ENCODE measurements at regions not wholly inside any gene's neighbourhood (a gene's known extent, or its start where the extent isn't known, plus 50 kb on each side); places are given as distances from the start of the nearest gene placed in this dataset.

- TF ChIP-seq, protein P1, sequence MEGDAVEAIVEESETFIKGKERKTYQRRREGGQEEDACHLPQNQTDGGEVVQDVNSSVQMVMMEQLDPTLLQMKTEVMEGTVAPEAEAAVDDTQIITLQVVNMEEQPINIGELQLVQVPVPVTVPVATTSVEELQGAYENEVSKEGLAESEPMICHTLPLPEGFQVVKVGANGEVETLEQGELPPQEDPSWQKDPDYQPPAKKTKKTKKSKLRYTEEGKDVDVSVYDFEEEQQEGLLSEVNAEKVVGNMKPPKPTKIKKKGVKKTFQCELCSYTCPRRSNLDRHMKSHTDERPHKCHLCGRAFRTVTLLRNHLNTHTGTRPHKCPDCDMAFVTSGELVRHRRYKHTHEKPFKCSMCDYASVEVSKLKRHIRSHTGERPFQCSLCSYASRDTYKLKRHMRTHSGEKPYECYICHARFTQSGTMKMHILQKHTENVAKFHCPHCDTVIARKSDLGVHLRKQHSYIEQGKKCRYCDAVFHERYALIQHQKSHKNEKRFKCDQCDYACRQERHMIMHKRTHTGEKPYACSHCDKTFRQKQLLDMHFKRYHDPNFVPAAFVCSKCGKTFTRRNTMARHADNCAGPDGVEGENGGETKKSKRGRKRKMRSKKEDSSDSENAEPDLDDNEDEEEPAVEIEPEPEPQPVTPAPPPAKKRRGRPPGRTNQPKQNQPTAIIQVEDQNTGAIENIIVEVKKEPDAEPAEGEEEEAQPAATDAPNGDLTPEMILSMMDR (conservative IDR thresholded peaks at IDR 0.05; ENCODE audit: low read depth in 2 of 2), result no peak
- TF ChIP-seq ZNF331 (CRISPR knock-in tag; IDR thresholded peaks at IDR 0.05; ENCODE audit: low read depth) (no peak), EZH2phosphoT487 (IDR thresholded peaks at IDR 0.05; ENCODE audit: unreplicated experiment) (no peak), CREB1 (CRISPR knock-in tag; IDR thresholded peaks at IDR 0.05; ENCODE audit: low read depth) (no peak), EZH2 (IDR thresholded peaks at IDR 0.05; ENCODE audit: low read depth, unreplicated experiment) (no peak), POLR2AphosphoS5 (IDR thresholded peaks at IDR 0.05; ENCODE audit: low read depth) (no peak), STAT1 (IDR thresholded peaks at IDR 0.05; ENCODE audit: unreplicated experiment) (no peak), JUNB (IDR thresholded peaks at IDR 0.05; ENCODE audit: unreplicated experiment) (no peak), ZNF114 (CRISPR knock-in tag; IDR thresholded peaks at IDR 0.05) (no peak), NANOG (IDR thresholded peaks at IDR 0.05; ENCODE audit: borderline replicate concordance) (no peak), ETS1 (IDR thresholded peaks at IDR 0.05) (no peak)
- TF ChIP-seq, protein P2, sequence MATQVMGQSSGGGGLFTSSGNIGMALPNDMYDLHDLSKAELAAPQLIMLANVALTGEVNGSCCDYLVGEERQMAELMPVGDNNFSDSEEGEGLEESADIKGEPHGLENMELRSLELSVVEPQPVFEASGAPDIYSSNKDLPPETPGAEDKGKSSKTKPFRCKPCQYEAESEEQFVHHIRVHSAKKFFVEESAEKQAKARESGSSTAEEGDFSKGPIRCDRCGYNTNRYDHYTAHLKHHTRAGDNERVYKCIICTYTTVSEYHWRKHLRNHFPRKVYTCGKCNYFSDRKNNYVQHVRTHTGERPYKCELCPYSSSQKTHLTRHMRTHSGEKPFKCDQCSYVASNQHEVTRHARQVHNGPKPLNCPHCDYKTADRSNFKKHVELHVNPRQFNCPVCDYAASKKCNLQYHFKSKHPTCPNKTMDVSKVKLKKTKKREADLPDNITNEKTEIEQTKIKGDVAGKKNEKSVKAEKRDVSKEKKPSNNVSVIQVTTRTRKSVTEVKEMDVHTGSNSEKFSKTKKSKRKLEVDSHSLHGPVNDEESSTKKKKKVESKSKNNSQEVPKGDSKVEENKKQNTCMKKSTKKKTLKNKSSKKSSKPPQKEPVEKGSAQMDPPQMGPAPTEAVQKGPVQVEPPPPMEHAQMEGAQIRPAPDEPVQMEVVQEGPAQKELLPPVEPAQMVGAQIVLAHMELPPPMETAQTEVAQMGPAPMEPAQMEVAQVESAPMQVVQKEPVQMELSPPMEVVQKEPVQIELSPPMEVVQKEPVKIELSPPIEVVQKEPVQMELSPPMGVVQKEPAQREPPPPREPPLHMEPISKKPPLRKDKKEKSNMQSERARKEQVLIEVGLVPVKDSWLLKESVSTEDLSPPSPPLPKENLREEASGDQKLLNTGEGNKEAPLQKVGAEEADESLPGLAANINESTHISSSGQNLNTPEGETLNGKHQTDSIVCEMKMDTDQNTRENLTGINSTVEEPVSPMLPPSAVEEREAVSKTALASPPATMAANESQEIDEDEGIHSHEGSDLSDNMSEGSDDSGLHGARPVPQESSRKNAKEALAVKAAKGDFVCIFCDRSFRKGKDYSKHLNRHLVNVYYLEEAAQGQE (IDR thresholded peaks at IDR 0.05; ENCODE audit: unreplicated experiment), result no peak
- TF ChIP-seq, protein P3, sequence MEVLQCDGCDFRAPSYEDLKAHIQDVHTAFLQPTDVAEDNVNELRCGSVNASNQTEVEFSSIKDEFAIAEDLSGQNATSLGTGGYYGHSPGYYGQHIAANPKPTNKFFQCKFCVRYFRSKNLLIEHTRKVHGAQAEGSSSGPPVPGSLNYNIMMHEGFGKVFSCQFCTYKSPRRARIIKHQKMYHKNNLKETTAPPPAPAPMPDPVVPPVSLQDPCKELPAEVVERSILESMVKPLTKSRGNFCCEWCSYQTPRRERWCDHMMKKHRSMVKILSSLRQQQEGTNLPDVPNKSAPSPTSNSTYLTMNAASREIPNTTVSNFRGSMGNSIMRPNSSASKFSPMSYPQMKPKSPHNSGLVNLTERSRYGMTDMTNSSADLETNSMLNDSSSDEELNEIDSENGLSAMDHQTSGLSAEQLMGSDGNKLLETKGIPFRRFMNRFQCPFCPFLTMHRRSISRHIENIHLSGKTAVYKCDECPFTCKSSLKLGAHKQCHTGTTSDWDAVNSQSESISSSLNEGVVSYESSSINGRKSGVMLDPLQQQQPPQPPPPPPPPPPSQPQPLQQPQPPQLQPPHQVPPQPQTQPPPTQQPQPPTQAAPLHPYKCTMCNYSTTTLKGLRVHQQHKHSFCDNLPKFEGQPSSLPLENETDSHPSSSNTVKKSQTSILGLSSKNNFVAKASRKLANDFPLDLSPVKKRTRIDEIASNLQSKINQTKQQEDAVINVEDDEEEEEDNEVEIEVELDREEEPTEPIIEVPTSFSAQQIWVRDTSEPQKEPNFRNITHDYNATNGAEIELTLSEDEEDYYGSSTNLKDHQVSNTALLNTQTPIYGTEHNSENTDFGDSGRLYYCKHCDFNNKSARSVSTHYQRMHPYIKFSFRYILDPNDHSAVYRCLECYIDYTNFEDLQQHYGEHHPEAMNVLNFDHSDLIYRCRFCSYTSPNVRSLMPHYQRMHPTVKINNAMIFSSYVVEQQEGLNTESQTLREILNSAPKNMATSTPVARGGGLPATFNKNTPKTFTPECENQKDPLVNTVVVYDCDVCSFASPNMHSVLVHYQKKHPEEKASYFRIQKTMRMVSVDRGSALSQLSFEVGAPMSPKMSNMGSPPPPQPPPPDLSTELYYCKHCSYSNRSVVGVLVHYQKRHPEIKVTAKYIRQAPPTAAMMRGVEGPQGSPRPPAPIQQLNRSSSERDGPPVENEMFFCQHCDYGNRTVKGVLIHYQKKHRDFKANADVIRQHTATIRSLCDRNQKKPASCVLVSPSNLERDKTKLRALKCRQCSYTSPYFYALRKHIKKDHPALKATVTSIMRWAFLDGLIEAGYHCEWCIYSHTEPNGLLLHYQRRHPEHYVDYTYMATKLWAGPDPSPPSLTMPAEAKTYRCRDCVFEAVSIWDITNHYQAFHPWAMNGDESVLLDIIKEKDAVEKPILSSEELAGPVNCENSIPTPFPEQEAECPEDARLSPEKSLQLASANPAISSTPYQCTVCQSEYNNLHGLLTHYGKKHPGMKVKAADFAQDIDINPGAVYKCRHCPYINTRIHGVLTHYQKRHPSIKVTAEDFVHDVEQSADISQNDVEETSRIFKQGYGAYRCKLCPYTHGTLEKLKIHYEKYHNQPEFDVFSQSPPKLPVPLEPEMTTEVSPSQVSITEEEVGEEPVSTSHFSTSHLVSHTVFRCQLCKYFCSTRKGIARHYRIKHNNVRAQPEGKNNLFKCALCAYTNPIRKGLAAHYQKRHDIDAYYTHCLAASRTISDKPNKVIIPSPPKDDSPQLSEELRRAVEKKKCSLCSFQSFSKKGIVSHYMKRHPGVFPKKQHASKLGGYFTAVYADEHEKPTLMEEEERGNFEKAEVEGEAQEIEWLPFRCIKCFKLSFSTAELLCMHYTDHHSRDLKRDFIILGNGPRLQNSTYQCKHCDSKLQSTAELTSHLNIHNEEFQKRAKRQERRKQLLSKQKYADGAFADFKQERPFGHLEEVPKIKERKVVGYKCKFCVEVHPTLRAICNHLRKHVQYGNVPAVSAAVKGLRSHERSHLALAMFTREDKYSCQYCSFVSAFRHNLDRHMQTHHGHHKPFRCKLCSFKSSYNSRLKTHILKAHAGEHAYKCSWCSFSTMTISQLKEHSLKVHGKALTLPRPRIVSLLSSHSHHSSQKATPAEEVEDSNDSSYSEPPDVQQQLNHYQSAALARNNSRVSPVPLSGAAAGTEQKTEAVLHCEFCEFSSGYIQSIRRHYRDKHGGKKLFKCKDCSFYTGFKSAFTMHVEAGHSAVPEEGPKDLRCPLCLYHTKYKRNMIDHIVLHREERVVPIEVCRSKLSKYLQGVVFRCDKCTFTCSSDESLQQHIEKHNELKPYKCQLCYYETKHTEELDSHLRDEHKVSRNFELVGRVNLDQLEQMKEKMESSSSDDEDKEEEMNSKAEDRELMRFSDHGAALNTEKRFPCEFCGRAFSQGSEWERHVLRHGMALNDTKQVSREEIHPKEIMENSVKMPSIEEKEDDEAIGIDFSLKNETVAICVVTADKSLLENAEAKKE (CRISPR knock-in tag; IDR thresholded peaks at IDR 0.05), result no peak
These were observed 113.9 kb downstream of the MTNR1A start for GRCh38 chr4:186441502-186441901.

Data from GM23338 (cell line).